ENCODE measurements at regions not wholly inside any gene's neighbourhood (a gene's known extent, or its start where the extent isn't known, plus 50 kb on each side); places are given as distances from the start of the nearest gene placed in this dataset.

DNA sequence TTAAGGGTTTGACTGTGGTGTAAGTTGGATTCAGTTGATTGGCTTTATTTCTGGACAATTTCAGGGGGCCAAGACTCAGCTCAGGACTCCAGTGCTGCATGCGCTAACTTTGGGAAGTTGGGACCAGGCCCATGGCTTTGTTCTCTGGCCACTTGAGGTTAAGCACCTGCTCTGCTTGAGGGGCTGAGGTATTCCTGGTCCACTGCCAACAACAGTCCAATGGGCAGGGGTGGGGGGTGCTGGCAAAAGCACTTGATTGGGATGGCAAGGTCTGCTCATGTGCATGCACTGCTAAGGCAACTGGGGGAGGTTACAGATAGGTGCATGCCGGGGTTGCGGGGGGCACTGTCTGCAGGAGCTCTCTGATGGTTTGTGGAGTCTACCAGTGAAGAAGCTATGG lies 52.6 kb upstream of the ASB17 start:
- H3K4me2 ChIP-seq (ENCODE audit: low read length) = no peak overlapping the region
- no peaks in the 10 kb centered on the region for H3K27me3 ChIP-seq (ENCODE audit: control insufficient read depth, insufficient read depth, low read length)
- TF ChIP-seq CTCF (IDR thresholded peaks at IDR 0.05) = no peak
- no peaks in the 10 kb centered on the region for H3K36me3 ChIP-seq (ENCODE audit: control insufficient read depth, insufficient read depth, low read length)
- H2AFZ ChIP-seq = no peak overlapping the region
- no peak overlapping the region for H3K27ac ChIP-seq
- H3K79me2 ChIP-seq = no peaks in the 10 kb centered on the region
- H3K4me1 ChIP-seq = no peaks in the 10 kb centered on the region
- no peak overlapping the region for H3K9ac ChIP-seq
- no peak overlapping the region for H3K4me3 ChIP-seq (ENCODE audit: low read depth, low read length)
- H3K9me3 ChIP-seq (ENCODE audit: control insufficient read depth, low read length) = no peaks in the 10 kb centered on the region

- H3K27ac ChIP-seq = no peak overlapping the region
- H3K9ac ChIP-seq = no peak overlapping the region
- no peak overlapping the region for H2AFZ ChIP-seq
- H3K36me3 ChIP-seq (ENCODE audit: control insufficient read depth, insufficient read depth, low read length) = no peaks in the 10 kb centered on the region
- H3K4me1 ChIP-seq = no peaks in the 10 kb centered on the region
- H3K4me3 ChIP-seq (ENCODE audit: low read depth, low read length) = no peak overlapping the region
- no peaks in the 10 kb centered on the region for H3K79me2 ChIP-seq
- H3K4me2 ChIP-seq (ENCODE audit: low read length) = no peak overlapping the region
- no peaks in the 10 kb centered on the region for H3K9me3 ChIP-seq (ENCODE audit: control insufficient read depth, low read length)
- TF ChIP-seq CTCF (IDR thresholded peaks at IDR 0.05) = no peak
- no peaks in the 10 kb centered on the region for H3K27me3 ChIP-seq (ENCODE audit: control insufficient read depth, insufficient read depth, low read length)
Measured at GRCh38 chr1:75985827-75986226, 53.6 kb upstream of the ASB17 start.

GRCh38 chr1:75986478-75986877 lies 54.3 kb upstream of the ASB17 start:
- no peak for TF ChIP-seq CTCF (IDR thresholded peaks at IDR 0.05)
- H3K4me2 ChIP-seq (ENCODE audit: low read length) = no peak overlapping the region
- H3K9ac ChIP-seq = no peak overlapping the region

GRCh38 chr1:75989121-75989520 lies 56.9 kb upstream of the ASB17 start:
- Histone ChIP-seq H3K4me3 (ENCODE audit: low read depth, low read length) (no peak overlapping the region), H3K79me2 (no peaks in the 10 kb centered on the region), H3K27me3 (ENCODE audit: control insufficient read depth, insufficient read depth, low read length) (no peaks in the 10 kb centered on the region), H3K27ac (no peak overlapping the region), H3K9ac (no peak overlapping the region), H3K4me1 (no peaks in the 10 kb centered on the region), H2AFZ (no peak overlapping the region), H3K36me3 (ENCODE audit: control insufficient read depth, insufficient read depth, low read length) (no peaks in the 10 kb centered on the region), H3K4me2 (ENCODE audit: low read length) (no peak overlapping the region), H3K9me3 (ENCODE audit: control insufficient read depth, low read length) (no peaks in the 10 kb centered on the region)
- no peak for TF ChIP-seq CTCF (IDR thresholded peaks at IDR 0.05)

More at GRCh38 chr1:75986478-75986877, 54.3 kb upstream of the ASB17 start:
- H3K4me3 ChIP-seq (ENCODE audit: low read depth, low read length) = no peak overlapping the region
- H3K4me1 ChIP-seq = no peaks in the 10 kb centered on the region
- H3K27ac ChIP-seq = no peak overlapping the region
- H3K27me3 ChIP-seq (ENCODE audit: control insufficient read depth, insufficient read depth, low read length) = no peaks in the 10 kb centered on the region
- H3K36me3 ChIP-seq (ENCODE audit: control insufficient read depth, insufficient read depth, low read length) = no peaks in the 10 kb centered on the region
- H2AFZ ChIP-seq = no peak overlapping the region
- no peaks in the 10 kb centered on the region for H3K79me2 ChIP-seq
- no peaks in the 10 kb centered on the region for H3K9me3 ChIP-seq (ENCODE audit: control insufficient read depth, low read length)

GRCh38 chr1:75990686-75991085 lies 58.5 kb upstream of the ASB17 start:
- Histone ChIP-seq H3K4me1 (no peaks in the 10 kb centered on the region), H3K27me3 (ENCODE audit: control insufficient read depth, insufficient read depth, low read length) (no peaks in the 10 kb centered on the region), H3K9ac (no peak overlapping the region), H3K79me2 (no peaks in the 10 kb centered on the region), H3K9me3 (ENCODE audit: control insufficient read depth, low read length) (no peaks in the 10 kb centered on the region), H2AFZ (no peak overlapping the region), H3K4me3 (ENCODE audit: low read depth, low read length) (no peak overlapping the region), H3K27ac (no peak overlapping the region), H3K4me2 (ENCODE audit: low read length) (no peak overlapping the region), H3K36me3 (ENCODE audit: control insufficient read depth, insufficient read depth, low read length) (no peaks in the 10 kb centered on the region)
- no peak for TF ChIP-seq CTCF (IDR thresholded peaks at IDR 0.05)
